IMR-90 (cell line): ENCODE measurements at regions not wholly inside any gene's neighbourhood (a gene's known extent, or its start where the extent isn't known, plus 50 kb on each side); places are given as distances from the start of the nearest gene placed in this dataset.

Source experiments
- ATAC-seq: fragments of 200-7000 bp; cut with Tn5 transposase; 2 replicates; pipeline ENCODE4 v1.9.1; 2020; ENCODE audit warnings: low read depth, mild to moderate bottlenecking, moderate library complexity
- BruUV-seq: library from RNA; stranded (reverse); fragments of 400-500 nt; replicated peaks from 2 replicates; lab custom pipeline; 2021; lab: Mats Ljungman, UMichigan
- CTCF ChIA-PET: fragments of 300-600 bp; formaldehyde crosslinking; extraction: SDS; loops from one replicate; lab custom pipeline; 2021; ENCODE audit warnings: antibody characterized with exemption; lab: Yijun Ruan, JAX
- POLR2A ChIA-PET: fragments of 300-600 bp; sonication (Branson Sonifier 250); formaldehyde crosslinking; loops from one replicate; lab custom pipeline; 2022; ENCODE audit warnings: antibody characterized with exemption; ENCODE audit not compliant: unreplicated experiment; lab: Charles Lee
- DNase-seq: peaks from one replicate; pipeline ENCODE4 v3.0.0; 2013
- H2AFZ ChIP-seq: replicated peaks from 2 replicates; pipeline ENCODE3; 2013; ENCODE audit warnings: low read length, mild to moderate bottlenecking; ENCODE audit not compliant: poor library complexity
- H2AK5ac ChIP-seq: 2 replicates; pipeline ENCODE4 v1.6.1; 2013; ENCODE audit warnings: low read depth, low read length, inconsistent platforms
- H2AK9ac ChIP-seq: replicated peaks from 2 replicates; pipeline ENCODE3; 2013; ENCODE audit warnings: mild to moderate bottlenecking, low read depth, low read length, moderate library complexity; ENCODE audit not compliant: poor library complexity
- H2BK120ac ChIP-seq: 2 replicates; pipeline ENCODE4 v1.6.1; 2013; ENCODE audit warnings: low read depth, low read length, inconsistent platforms
- H2BK15ac ChIP-seq: 3 replicates; pipeline ENCODE4 v1.6.1; 2013; ENCODE audit warnings: low read depth, low read length, inconsistent platforms
- H2BK20ac ChIP-seq: 2 replicates; pipeline ENCODE4 v1.6.1; 2013; ENCODE audit warnings: low read depth, mild to moderate bottlenecking, inconsistent platforms, low read length, moderate library complexity
- H2BK5ac ChIP-seq: 2 replicates; pipeline ENCODE4 v1.6.1; 2013; ENCODE audit warnings: mild to moderate bottlenecking, low read depth, low read length, inconsistent platforms; ENCODE audit not compliant: poor library complexity, severe bottlenecking
- H3K14ac ChIP-seq: replicated peaks from 2 replicates; pipeline ENCODE4 v1.6.1; 2013; ENCODE audit warnings: low read depth, low read length, inconsistent platforms
- H3K18ac ChIP-seq: 2 replicates; pipeline ENCODE4 v1.6.1; 2013; ENCODE audit warnings: low read depth, low read length, control low read depth
- H3K23ac ChIP-seq: 2 replicates; pipeline ENCODE4 v1.6.1; 2013; ENCODE audit warnings: low read depth, low read length, inconsistent platforms
- H3K27ac ChIP-seq: 2 replicates; pipeline ENCODE4 v1.5.1; 2013; ENCODE audit warnings: mild to moderate bottlenecking, control low read depth, low read length; ENCODE audit not compliant: insufficient read depth
- H3K27me3 ChIP-seq: 2 replicates; pipeline ENCODE4 v1.6.1; 2013; ENCODE audit warnings: low read length; ENCODE audit not compliant: control insufficient read depth, insufficient read depth
- H3K36me3 ChIP-seq: 2 replicates; pipeline ENCODE4 v1.6.1; 2013; ENCODE audit warnings: low read length, mixed read lengths; ENCODE audit not compliant: control insufficient read depth, insufficient read depth
- H3K4ac ChIP-seq: 2 replicates; pipeline ENCODE4 v1.6.1; 2013; ENCODE audit warnings: low read depth, low read length, inconsistent platforms
- H3K4me1 ChIP-seq: 2 replicates; pipeline ENCODE4 v1.6.1; 2013; ENCODE audit warnings: low read length, mixed read lengths; ENCODE audit not compliant: control insufficient read depth, insufficient read depth
- H3K4me2 ChIP-seq: 2 replicates; pipeline ENCODE4 v1.6.1; 2013; ENCODE audit warnings: low read depth, mild to moderate bottlenecking, control low read depth, low read length, moderate library complexity
- H3K4me3 ChIP-seq: 2 replicates; pipeline ENCODE4 v1.5.1; 2013; ENCODE audit warnings: low read depth, mild to moderate bottlenecking, control low read depth, low read length, moderate library complexity; ENCODE audit not compliant: insufficient read depth
- H3K56ac ChIP-seq: 2 replicates; pipeline ENCODE4 v1.6.1; 2013; ENCODE audit warnings: low read length, inconsistent platforms; ENCODE audit not compliant: insufficient read depth; ENCODE audit errors: extremely low read depth
- H3K79me1 ChIP-seq, 2 experiments: 2 replicates each; pipeline ENCODE4 v1.6.1; 2013; ENCODE audit warnings: low read length in 2 of 2, inconsistent platforms in 1 of 2, low read depth in 1 of 2
- H3K9ac ChIP-seq: 2 replicates; pipeline ENCODE4 v1.6.1; 2013; ENCODE audit warnings: low read depth, low read length, control low read depth
- H3K9me1 ChIP-seq: 2 replicates; pipeline ENCODE4 v1.6.1; 2013; ENCODE audit warnings: low read length, inconsistent platforms; ENCODE audit not compliant: insufficient read depth
- H3K9me3 ChIP-seq: 2 replicates; pipeline ENCODE4 v1.6.1; 2013; ENCODE audit warnings: low read length; ENCODE audit not compliant: control insufficient read depth, insufficient read depth
- H4K20me1 ChIP-seq: 2 replicates; pipeline ENCODE4 v1.6.1; 2013; ENCODE audit warnings: low read length, inconsistent platforms; ENCODE audit not compliant: insufficient read depth
- H4K5ac ChIP-seq: 2 replicates; pipeline ENCODE4 v1.6.1; 2013; ENCODE audit warnings: mild to moderate bottlenecking, low read depth, low read length, control low read depth
- H4K8ac ChIP-seq, 2 experiments: 2 replicates each; pipeline ENCODE4 v1.6.1; 2013; ENCODE audit warnings: low read depth in 2 of 2, low read length in 2 of 2, control low read depth in 1 of 2, inconsistent platforms in 1 of 2
- H4K91ac ChIP-seq: 2 replicates; pipeline ENCODE4 v1.6.1; 2013; ENCODE audit warnings: low read depth, low read length, inconsistent platforms; ENCODE audit not compliant: insufficient read depth
- POLR2A ChIP-seq: IDR thresholded peaks from 2 replicates; pipeline ENCODE4 v1.6.1; 2012; ENCODE audit warnings: mild to moderate bottlenecking, low read depth, low read length
- RCOR1 ChIP-seq: IDR thresholded peaks from 2 replicates; pipeline ENCODE4 v1.6.1; 2012; ENCODE audit warnings: mild to moderate bottlenecking, low read length, improper control_type of control experiment; ENCODE audit not compliant: insufficient replicate concordance
- RFX5 ChIP-seq: IDR thresholded peaks from 2 replicates; pipeline ENCODE4 v1.8.0; 2012; ENCODE audit warnings: low read depth, mild to moderate bottlenecking, low read length, moderate library complexity
- USF2 ChIP-seq: fragments of 150-350 bp; IDR thresholded peaks from 2 replicates; pipeline ENCODE4 v1.6.1; 2017; ENCODE audit warnings: mild to moderate bottlenecking, antibody characterized with exemption, low read length, low read depth
- WGBS, 2 experiments: methylation state at CpG; one replicate each; pipeline versions ENCODE4 v1.1.5 to v1.1.7; 2013; ENCODE audit warnings: missing lambda C conversion rate in 2 of 2; ENCODE audit not compliant: insufficient read length in 1 of 2; ENCODE audit errors: extremely low coverage in 2 of 2; 5-methylcytosine and 5-hydroxymethylcytosine counted together
- dilution Hi-C: fragments of 300-500 bp; cut with HindIII; formaldehyde crosslinking; loops from one replicate; pipeline ENCODE4 v1.14.3; 2018; ENCODE audit warnings: low sequenced_read_pairs; ENCODE audit not compliant: unreplicated experiment
- in situ Hi-C: fragments of 300-500 bp; cut with MboI; formaldehyde crosslinking; loops from 3 replicates; pipeline ENCODE4 v1.14.3; 2019; ENCODE audit warnings: low sequenced_read_pairs, inconsistent platforms, mixed read lengths
- intact Hi-C: fragments of 100-400 bp; cut with micrococcal nuclease; formaldehyde crosslinking; loops from 2 replicates; pipeline ENCODE4 v1.10.0; 2022
- TF ChIP-seq, protein P1 (sequence below): fragments of 150-350 bp; IDR thresholded peaks from 2 replicates; pipeline ENCODE4 v1.6.1; 2016; ENCODE audit warnings: low read depth, mild to moderate bottlenecking, low read length, moderate library complexity, borderline replicate concordance

- TF ChIP-seq, protein P1, sequence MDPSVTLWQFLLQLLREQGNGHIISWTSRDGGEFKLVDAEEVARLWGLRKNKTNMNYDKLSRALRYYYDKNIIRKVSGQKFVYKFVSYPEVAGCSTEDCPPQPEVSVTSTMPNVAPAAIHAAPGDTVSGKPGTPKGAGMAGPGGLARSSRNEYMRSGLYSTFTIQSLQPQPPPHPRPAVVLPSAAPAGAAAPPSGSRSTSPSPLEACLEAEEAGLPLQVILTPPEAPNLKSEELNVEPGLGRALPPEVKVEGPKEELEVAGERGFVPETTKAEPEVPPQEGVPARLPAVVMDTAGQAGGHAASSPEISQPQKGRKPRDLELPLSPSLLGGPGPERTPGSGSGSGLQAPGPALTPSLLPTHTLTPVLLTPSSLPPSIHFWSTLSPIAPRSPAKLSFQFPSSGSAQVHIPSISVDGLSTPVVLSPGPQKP: no peak
- TF ChIP-seq RCOR1: no peak
- TF ChIP-seq USF2: no peak
- no peak for TF ChIP-seq RFX5
- TF ChIP-seq POLR2A: no peak
- Histone ChIP-seq H3K56ac (no peak overlapping the region), H3K9ac (no peak overlapping the region), H3K4me2 (no peak overlapping the region), H3K9me1 (no peaks in the 10 kb centered on the region), H3K14ac (no peak overlapping the region), H2AFZ (no peak overlapping the region), H2BK20ac (no peak overlapping the region), H4K20me1 (no peaks in the 10 kb centered on the region), H3K9me3 (peaks cover 7% of the 10 kb centered on the region), H4K5ac (no peak overlapping the region), H2AK5ac (no peak overlapping the region), H3K23ac (no peak overlapping the region), H3K4ac (no peak overlapping the region), H3K36me3 (no peaks in the 10 kb centered on the region), H3K4me1 (no peaks in the 10 kb centered on the region), H4K8ac (no peak overlapping the region), H3K79me1 (no peaks in the 10 kb centered on the region), H2BK120ac (no peak overlapping the region), H3K27me3 (no peaks in the 10 kb centered on the region), H3K4me3 (no peak overlapping the region), H2BK5ac (no peak overlapping the region), H2BK15ac (no peak overlapping the region), H3K27ac (no peak overlapping the region), H2AK9ac (no peak overlapping the region), H4K91ac (no peak overlapping the region), H3K18ac (no peak overlapping the region)
- intact Hi-C loops (no loop called here), in situ Hi-C loops (no loop called here), dilution Hi-C loops (no loop called here)
- no peak for ATAC-seq
- POLR2A ChIA-PET: no interaction called here
- 100% methylated on average over 1 of the region's 1 CpG; no CpG with 5 or more reads in 1 of the 2 experiments for WGBS, 2 experiments
- no TSS peak for BruUV-seq
- CTCF ChIA-PET: interaction anchor here (1.0 kb wide), 1 partner anchor 99 kb away, joined by 3 read pairs; no protein-coding TSS in a partner anchor
- DNase-seq: no peak
These were observed 198.7 kb upstream of the DUSP10 start for GRCh38 chr1:221940631-221941030.
